ENCODE measurements at regions not wholly inside any gene's neighbourhood (a gene's known extent, or its start where the extent isn't known, plus 50 kb on each side); places are given as distances from the start of the nearest gene placed in this dataset.

- no peak for TF ChIP-seq CTCF (conservative IDR thresholded peaks at IDR 0.05; ENCODE audit: low read depth in 2 of 2)
- no peak for TF ChIP-seq POLR2AphosphoS5 (IDR thresholded peaks at IDR 0.05; ENCODE audit: low read depth)
- 0 out of 2 replicates have a peak, but pooled peaks have one; percentile 4 for TF ChIP-seq ZNF462 (CRISPR knock-in tag; IDR thresholded peaks at IDR 0.05)
- no peak for TF ChIP-seq NANOG (IDR thresholded peaks at IDR 0.05; ENCODE audit: borderline replicate concordance)
- no peak for TF ChIP-seq EZH2 (IDR thresholded peaks at IDR 0.05; ENCODE audit: low read depth, unreplicated experiment)
- TF ChIP-seq EZH2phosphoT487 (IDR thresholded peaks at IDR 0.05; ENCODE audit: unreplicated experiment): no peak
- TF ChIP-seq REST (IDR thresholded peaks at IDR 0.05; ENCODE audit: unreplicated experiment): no peak
- TF ChIP-seq STAT1 (IDR thresholded peaks at IDR 0.05; ENCODE audit: unreplicated experiment): no peak
- TF ChIP-seq CREB1 (CRISPR knock-in tag; IDR thresholded peaks at IDR 0.05; ENCODE audit: low read depth): no peak
Observed at GRCh38 chr2:75344146-75344545, 144.8 kb upstream of the TACR1 start.

All from GM23338 (cell line).